WERI-Rb-1 (cell line): ENCODE measurements at regions not wholly inside any gene's neighbourhood (a gene's known extent, or its start where the extent isn't known, plus 50 kb on each side); places are given as distances from the start of the nearest gene placed in this dataset.

Source experiments
- DNase-seq: peaks from one replicate; pipeline ENCODE4 v3.0.0-alpha.2; 2020
- H3K27ac ChIP-seq: fragments of 250-450 bp; sonication (Bioruptor Pico); 2 replicates; pipeline ENCODE4 v1.5.1; 2020; ENCODE audit warnings: mild to moderate bottlenecking, moderate library complexity
- H3K27me3 ChIP-seq: fragments of 250-450 bp; sonication (Bioruptor Pico); 2 replicates; pipeline ENCODE4 v1.5.1; 2021; ENCODE audit warnings: mild to moderate bottlenecking, low read depth, moderate library complexity; ENCODE audit not compliant: insufficient read depth, severe bottlenecking
- H3K36me3 ChIP-seq: fragments of 250-450 bp; sonication (Bioruptor Pico); 2 replicates; pipeline ENCODE4 v1.5.1; 2020; ENCODE audit warnings: mild to moderate bottlenecking, moderate library complexity
- H3K4me3 ChIP-seq: 2 replicates; pipeline ENCODE4 v1.5.1; 2011; ENCODE audit warnings: low read depth, mild to moderate bottlenecking, control low read depth, low read length
- H3K9me3 ChIP-seq: fragments of 250-450 bp; sonication (Bioruptor Pico); 2 replicates; pipeline ENCODE4 v1.5.1; 2021; ENCODE audit warnings: mild to moderate bottlenecking, moderate library complexity; ENCODE audit not compliant: severe bottlenecking
- TF ChIP-seq, protein P1 (sequence below): IDR thresholded peaks from 2 replicates; pipeline ENCODE4 v1.5.1; 2011; ENCODE audit warnings: low read depth, mild to moderate bottlenecking, control low read depth, inconsistent platforms, low read length

DNA sequence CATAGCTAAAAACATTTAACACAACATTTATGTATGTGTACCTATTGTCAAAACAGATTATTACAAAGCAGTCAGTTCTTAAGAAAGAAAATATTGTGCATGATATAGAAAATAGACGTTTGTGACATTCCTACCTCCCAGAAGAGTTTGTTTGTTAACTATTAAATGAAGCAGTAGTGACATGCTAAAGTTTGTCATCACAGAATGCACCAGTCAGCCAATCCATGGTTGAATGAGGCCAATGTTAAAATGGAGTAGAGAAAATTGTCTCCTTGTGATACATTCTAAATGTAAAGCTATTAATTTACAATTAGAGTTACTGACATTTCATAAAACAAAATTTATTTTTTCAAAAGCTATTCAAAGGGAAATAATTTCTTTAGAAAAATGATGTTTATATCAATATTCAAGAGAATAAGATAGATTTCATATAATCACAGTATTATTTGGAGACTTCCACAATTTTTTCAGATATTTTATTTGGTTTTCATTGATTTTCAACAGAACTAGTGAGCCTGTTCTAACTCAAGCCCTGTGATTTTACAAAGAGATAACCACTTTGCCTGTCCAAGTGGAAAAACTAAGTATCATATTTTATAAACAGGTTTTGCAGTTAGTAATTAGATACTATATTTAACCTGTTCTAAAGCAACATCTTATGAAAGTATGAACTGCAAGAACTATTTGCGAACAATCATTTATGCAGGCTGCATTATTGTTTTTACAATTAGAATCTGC, 176.8 kb downstream of the ISL1 start:
- Histone ChIP-seq H3K27ac (no peak overlapping the region), H3K9me3 (no peaks in the 10 kb centered on the region), H3K27me3 (peaks cover 23% of the 10 kb centered on the region), H3K36me3 (no peaks in the 10 kb centered on the region), H3K4me3 (no peak overlapping the region)
- TF ChIP-seq, protein P1, sequence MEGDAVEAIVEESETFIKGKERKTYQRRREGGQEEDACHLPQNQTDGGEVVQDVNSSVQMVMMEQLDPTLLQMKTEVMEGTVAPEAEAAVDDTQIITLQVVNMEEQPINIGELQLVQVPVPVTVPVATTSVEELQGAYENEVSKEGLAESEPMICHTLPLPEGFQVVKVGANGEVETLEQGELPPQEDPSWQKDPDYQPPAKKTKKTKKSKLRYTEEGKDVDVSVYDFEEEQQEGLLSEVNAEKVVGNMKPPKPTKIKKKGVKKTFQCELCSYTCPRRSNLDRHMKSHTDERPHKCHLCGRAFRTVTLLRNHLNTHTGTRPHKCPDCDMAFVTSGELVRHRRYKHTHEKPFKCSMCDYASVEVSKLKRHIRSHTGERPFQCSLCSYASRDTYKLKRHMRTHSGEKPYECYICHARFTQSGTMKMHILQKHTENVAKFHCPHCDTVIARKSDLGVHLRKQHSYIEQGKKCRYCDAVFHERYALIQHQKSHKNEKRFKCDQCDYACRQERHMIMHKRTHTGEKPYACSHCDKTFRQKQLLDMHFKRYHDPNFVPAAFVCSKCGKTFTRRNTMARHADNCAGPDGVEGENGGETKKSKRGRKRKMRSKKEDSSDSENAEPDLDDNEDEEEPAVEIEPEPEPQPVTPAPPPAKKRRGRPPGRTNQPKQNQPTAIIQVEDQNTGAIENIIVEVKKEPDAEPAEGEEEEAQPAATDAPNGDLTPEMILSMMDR, result no peak
- DNase-seq, result no peak

DNA sequence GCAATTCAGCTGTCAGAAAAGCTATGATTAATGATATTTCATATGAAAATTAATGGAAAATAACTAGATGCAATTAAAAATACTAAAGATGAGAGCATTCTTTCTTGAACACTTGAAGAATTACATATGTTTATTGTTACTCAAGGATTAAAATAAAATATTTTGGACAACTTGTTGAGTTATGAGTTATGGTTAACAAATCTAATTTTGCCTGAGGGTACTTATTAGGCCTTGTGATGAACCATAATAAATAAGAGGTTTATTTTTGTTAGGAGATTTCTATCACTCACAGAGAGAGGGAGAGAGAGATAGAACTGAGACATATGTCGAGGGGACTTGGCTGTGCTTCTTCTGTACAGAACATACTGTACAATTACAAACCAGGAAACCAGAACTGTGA, 183.7 kb downstream of the ISL1 start:
- DNase-seq, result no peak
- Histone ChIP-seq H3K36me3 (no peaks in the 10 kb centered on the region), H3K9me3 (no peaks in the 10 kb centered on the region), H3K27ac (no peak overlapping the region), H3K27me3 (peaks cover 22% of the 10 kb centered on the region), H3K4me3 (no peak overlapping the region)
- TF ChIP-seq, protein P1, result no peak

DNA sequence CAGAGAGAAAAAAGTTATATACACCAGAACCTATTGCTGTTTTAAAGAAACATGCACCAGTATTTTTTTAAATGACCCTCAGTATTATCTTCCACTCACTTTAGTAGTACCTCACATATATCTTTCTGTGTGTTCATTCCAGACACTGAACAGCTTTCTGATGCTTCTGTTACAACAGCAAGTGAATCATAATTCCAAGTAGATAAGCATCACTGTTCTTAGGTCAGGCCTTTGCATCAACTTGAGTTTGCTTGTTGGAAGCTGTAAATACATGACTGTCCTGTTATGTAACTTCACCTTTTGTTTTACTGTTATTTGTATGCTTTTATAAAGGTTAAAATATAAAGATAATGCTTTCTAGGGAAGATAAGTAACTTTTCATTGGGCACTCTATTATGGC, 184.4 kb downstream of the ISL1 start:
- Histone ChIP-seq H3K36me3 (no peaks in the 10 kb centered on the region), H3K27me3 (peaks cover 29% of the 10 kb centered on the region), H3K4me3 (no peak overlapping the region), H3K9me3 (no peaks in the 10 kb centered on the region), H3K27ac (no peak overlapping the region)
- no peak for DNase-seq
- TF ChIP-seq, protein P1, result no peak

DNA sequence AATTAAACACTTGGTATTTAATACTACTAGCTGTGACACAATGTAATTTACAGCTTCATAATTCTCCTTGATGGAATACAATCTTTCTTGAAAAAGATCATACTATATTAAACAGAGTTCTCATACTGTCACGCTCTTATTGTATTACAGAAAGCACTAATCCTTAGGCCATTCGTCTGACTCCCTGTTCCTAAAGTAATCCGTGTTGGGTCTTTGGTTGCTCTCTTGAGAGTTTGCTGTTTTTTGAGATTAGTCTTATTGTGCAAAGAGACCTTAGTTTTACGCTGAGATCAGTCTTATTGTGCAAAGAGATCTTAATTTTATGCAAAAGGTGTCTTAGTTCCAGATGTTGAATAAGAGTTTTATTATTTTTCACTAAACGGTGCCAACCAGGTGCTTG, 190.6 kb downstream of the ISL1 start:
- Histone ChIP-seq H3K36me3 (no peaks in the 10 kb centered on the region), H3K27ac (no peak overlapping the region), H3K9me3 (no peaks in the 10 kb centered on the region), H3K4me3 (no peak overlapping the region), H3K27me3 (peaks cover 27% of the 10 kb centered on the region)
- TF ChIP-seq, protein P1, result no peak
- no peak for DNase-seq

DNA sequence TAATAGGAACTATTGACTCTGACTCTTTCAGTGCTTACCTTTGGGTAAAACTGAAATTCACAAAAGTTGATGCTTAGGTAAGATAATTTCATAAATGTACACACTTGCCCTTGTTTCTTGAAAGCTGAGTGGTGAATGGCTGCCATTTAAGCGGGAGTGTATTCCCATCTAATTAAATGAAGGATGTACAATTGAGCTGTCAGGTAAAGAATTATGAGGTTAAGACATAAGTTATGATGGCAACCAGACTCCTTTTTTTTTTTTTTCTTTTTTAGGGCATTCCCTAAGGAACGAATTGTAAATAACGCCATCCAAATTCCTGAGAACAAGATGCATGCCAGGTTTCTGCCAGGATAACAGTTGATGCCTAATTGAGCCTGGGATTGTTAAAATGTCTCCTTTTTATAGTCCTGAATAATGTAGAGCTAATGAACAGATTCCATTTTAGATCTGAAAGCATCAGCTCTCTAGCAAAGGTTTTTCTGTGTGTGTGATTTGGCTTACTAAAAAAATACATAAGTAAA, 199.7 kb downstream of the ISL1 start:
- peaks cover 13% of the 10 kb centered on the region for H3K27me3 ChIP-seq
- no peak overlapping the region for H3K27ac ChIP-seq
- no peaks in the 10 kb centered on the region for H3K9me3 ChIP-seq
- no peak overlapping the region for H3K4me3 ChIP-seq
- DNase-seq, result no peak
- no peaks in the 10 kb centered on the region for H3K36me3 ChIP-seq
- TF ChIP-seq, protein P1, result no peak

DNA sequence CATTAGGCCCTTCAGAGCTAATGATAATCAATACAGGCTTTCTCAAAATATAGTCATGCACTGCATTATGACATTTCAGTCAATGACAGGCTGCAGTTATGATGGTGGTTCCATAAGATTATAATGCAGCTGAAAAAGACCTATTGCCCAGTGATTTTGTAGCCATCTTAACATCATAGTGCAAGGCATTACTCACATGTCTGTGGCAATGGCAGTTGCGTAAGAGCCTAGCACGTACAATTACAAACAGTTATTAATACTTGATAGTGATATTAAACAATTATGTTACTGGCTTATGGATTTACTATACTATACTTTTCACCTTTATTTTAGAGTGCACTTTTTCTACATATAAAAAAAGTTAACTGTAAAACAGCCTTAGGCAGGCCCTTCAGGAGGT, 214.8 kb downstream of the ISL1 start:
- Histone ChIP-seq H3K9me3 (no peaks in the 10 kb centered on the region), H3K36me3 (no peaks in the 10 kb centered on the region), H3K27ac (no peak overlapping the region), H3K27me3 (peaks cover 17% of the 10 kb centered on the region), H3K4me3 (no peak overlapping the region)
- TF ChIP-seq, protein P1, result no peak
- no peak for DNase-seq
